ENCODE measurements at regions not wholly inside any gene's neighbourhood (a gene's known extent, or its start where the extent isn't known, plus 50 kb on each side); places are given as distances from the start of the nearest gene placed in this dataset.
"Not testable (repeated sequence)": the region's sequence is repeated elsewhere in the genome, so short reads cannot be mapped to it uniquely, and the experiment has no call there.

DNA sequence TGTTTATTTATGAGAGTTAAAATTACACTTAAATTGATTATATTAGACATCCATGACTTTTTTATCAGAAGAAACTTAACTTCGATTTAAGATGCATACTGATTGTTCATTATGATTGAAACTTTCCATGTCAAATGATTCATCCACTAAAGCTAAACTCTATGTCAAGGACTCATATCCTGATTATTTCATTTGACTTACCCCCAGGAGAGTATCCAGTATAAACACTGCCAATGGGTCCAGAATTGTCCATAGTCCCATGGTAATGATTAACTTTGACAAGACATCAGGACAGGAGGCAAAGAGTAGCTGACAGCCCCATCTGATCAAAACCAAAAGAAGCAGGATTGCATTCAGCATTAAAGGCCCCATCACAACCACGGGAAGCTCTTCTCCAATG, 709.9 kb downstream of the TFAP2A start:
- TF ChIP-seq, protein P1, sequence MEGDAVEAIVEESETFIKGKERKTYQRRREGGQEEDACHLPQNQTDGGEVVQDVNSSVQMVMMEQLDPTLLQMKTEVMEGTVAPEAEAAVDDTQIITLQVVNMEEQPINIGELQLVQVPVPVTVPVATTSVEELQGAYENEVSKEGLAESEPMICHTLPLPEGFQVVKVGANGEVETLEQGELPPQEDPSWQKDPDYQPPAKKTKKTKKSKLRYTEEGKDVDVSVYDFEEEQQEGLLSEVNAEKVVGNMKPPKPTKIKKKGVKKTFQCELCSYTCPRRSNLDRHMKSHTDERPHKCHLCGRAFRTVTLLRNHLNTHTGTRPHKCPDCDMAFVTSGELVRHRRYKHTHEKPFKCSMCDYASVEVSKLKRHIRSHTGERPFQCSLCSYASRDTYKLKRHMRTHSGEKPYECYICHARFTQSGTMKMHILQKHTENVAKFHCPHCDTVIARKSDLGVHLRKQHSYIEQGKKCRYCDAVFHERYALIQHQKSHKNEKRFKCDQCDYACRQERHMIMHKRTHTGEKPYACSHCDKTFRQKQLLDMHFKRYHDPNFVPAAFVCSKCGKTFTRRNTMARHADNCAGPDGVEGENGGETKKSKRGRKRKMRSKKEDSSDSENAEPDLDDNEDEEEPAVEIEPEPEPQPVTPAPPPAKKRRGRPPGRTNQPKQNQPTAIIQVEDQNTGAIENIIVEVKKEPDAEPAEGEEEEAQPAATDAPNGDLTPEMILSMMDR (IDR thresholded peaks at IDR 0.05; ENCODE audit: low read depth, low read length) = no peak
- H3K4me3 ChIP-seq (ENCODE audit: low read depth, low read length) = no peak overlapping the region

DNA sequence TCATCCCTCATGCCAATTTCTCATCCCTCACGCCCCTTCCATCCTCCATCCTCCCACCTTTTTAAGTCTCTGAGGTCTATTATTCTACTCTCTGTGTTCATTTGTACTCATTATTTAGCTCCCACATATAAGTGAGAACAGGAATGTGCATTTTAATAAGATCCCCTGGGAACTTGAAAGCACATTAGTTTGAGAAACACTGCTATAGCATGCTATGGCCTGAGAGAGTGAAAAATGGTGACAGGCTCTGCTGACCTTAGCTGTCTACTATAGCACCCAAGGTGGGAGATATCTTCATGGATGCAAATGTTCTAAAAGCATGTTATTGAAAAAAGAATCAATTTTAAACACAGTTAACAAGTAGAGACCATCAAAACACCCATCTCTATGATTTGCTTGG, 712.0 kb downstream of the TFAP2A start:
- H3K4me3 ChIP-seq (ENCODE audit: low read depth, low read length) = no peak overlapping the region
- TF ChIP-seq, protein P1 (IDR thresholded peaks at IDR 0.05; ENCODE audit: low read depth, low read length) = no peak

DNA sequence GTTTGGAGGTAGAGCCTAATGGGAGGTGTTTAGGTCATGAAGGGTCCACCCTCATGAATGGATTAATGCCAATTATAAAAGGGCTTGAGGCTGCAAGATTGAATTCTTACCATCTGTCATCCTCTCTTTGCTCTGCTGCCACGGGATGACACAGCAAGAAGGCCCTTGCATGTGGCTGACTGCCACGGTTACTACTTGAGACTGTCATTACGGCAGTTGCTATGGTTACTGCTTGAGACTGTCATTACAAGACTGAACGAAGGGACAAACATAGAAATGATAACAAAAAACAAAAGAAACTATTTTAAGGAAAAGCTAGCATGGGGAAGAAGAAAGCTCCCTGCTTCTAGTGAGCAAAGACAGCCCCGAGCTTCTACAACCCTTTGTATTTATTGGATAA, 715.0 kb downstream of the TFAP2A start:
- TF ChIP-seq, protein P1 (IDR thresholded peaks at IDR 0.05; ENCODE audit: low read depth, low read length) = no peak

DNA sequence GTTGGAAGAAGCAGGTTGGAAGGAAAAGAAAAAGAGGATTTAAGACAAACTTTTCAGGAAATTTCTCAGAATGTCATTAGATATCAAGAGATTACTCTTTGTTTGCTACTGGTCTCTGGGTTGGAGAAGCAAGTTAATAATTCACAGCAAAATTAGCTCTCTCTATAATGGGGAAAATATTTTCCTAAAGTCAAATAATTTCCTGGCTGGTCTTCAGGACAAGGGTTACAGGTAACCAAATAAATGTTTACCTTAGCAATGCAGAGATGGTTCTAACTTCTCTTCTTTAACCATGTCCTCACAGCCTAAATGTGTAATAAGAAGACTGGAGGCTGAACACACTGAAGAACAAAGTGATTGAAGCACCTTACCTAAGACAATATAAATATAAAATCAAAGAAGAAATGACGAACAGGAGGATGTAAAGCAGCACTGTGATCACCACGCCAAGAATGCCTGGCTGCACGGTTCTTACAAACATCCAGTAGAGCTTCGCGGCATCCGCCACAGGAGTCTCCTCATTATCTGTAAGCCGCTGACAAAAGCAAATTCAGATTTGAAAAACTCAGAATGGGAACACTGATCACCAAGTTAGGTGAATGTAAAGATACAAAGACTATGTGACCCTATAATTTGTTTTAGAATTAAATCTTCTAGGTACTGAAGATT, 717.5 kb downstream of the TFAP2A start:
- TF ChIP-seq, protein P1 (IDR thresholded peaks at IDR 0.05; ENCODE audit: low read depth, low read length) = no peak
- H3K4me3 ChIP-seq (ENCODE audit: low read depth, low read length) = no peak overlapping the region

More for the DNA sequence above, 715.0 kb downstream of the TFAP2A start:
- no peak overlapping the region for H3K4me3 ChIP-seq (ENCODE audit: low read depth, low read length)

DNA sequence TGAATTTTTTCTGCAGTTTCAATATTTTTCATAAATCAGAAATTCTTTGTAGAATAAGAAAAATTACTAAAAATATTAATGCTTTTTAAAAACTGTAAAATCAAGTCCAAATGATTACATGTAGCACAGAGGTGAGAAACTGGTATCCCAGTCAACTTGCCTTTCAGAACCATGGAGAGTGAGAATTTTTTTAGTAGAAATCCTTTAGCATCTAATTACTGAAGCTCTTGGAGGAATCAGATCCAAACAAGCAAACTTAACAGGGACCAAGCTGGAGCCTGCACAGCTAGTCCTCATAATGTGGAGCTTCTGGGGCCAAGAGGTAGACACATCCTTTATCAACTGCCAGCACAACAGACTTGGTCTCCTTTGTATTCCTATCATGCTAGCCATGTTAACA, 724.5 kb downstream of the TFAP2A start:
- TF ChIP-seq, protein P1 (IDR thresholded peaks at IDR 0.05; ENCODE audit: low read depth, low read length) = no peak

DNA sequence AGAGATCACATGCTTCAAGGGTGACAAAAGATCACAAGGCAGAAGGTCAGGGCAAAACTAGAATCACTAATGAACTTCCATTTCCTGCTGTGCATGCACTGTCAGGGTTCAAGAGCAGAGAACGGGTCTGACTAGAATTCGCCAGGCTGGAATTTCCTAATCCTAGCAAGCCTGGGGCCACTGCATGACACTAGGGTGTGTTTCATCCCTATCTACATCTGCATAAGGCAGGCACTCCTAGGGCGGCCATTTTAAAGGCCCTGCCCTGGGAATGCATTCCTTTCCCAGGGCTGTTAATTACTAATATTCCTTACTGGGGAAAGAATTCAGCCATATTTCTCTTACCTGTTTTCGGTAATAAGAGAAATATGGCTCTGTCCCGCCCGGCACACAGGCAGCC, 734.1 kb downstream of the TFAP2A start:
- H3K4me3 ChIP-seq (ENCODE audit: low read depth, low read length) = not testable (repeated sequence)

More for the DNA sequence above, 724.5 kb downstream of the TFAP2A start:
- H3K4me3 ChIP-seq (ENCODE audit: low read depth, low read length) = no peak overlapping the region

DNA sequence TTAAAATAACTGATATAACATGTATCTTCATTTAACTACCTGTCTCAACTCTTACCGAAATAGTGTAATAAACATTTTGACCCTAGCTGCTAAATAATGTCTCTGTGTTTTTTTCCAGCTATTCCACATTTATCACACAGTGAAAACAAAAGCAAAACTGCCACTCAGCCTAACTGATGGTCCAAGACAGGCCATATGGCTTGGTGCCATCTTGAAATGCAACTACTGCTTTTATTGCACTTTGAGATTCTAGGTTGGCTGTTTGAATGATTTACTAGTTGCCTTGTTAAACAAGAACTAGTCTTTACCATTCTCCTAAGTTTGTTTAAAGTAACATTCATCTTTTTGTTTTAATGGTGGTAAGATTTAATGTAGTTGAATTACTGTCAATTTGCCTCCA, 739.8 kb downstream of the TFAP2A start:
- TF ChIP-seq, protein P1 (IDR thresholded peaks at IDR 0.05; ENCODE audit: low read depth, low read length) = no peak
- H3K4me3 ChIP-seq (ENCODE audit: low read depth, low read length) = no peak overlapping the region

DNA sequence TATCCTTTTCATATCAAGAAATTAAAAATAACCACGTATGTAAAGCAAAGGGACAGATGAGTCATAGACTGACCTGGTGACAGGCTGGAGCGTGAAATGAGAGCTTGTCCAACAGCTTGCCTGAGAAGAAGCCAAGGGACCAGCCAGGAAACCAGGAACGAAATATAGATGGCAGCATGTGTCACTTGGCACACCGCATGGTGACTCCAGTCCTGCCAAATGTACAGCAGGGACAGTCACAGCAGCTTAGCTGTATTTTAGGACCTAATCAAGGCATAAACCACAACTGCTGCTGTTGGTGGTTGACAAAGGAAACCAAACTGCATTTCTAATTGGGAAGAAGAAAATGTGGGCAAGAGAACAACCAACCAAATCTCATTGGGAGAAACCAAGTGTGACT, 755.0 kb downstream of the TFAP2A start:
- TF ChIP-seq, protein P1 (IDR thresholded peaks at IDR 0.05; ENCODE audit: low read depth, low read length) = no peak
- H3K4me3 ChIP-seq (ENCODE audit: low read depth, low read length) = no peak overlapping the region

All from WI38 (cell line).